ENCODE measurements at regions not wholly inside any gene's neighbourhood (a gene's known extent, or its start where the extent isn't known, plus 50 kb on each side); places are given as distances from the start of the nearest gene placed in this dataset.

GRCh38 chr9:107883496-107884124 is 394.0 kb upstream of the KLF4 start:
- DNase-seq = no peak

- no peak for DNase-seq
Measured at GRCh38 chr9:107881626-107882300, 392.2 kb upstream of the KLF4 start.

- DNase-seq = no peak
Measured at GRCh38 chr9:107878462-107878861, 388.9 kb upstream of the KLF4 start.

DNA sequence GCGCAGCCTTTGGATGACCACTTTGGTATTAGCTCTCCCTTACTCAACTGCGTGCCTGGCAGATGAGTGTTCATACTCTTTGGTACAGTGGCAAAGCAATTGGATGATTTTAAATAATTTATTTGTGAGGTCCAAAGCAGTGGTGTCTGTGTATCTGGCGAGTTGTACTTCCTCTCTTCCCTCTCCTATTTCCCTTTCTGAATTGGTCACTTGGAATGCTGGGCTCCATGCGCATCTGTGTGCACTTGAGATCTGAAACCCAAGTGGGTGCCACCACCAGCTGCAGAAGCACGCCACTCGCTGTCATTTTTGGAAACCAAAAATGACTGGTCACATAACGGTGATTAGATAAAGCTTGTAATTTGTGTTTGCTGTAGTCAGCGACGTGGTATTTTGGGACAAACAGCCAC is 386.0 kb upstream of the KLF4 start:
- DNase-seq = no peak

GRCh38 chr9:107874591-107875369 is 385.2 kb upstream of the KLF4 start:
- no peak for DNase-seq

DNA sequence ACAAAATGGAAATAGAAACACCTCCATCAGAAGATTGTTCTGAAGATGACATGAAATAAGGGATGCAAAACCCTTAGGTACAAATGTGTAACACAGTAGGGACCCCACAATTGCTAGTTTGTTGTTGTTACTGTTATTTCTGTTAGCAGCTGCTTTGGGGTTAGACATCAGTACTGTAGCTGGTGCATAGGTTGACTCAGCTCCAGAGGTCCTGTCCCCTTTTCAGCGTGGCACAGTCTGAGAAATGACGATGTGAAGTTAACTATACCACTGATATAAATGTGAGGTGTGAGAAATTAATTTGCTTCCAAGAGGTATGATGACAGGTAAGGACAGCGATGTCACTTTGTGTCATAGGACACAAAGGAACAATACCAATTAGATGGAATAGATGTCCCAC is 384.6 kb upstream of the KLF4 start:
- DNase-seq = no peak

DNA sequence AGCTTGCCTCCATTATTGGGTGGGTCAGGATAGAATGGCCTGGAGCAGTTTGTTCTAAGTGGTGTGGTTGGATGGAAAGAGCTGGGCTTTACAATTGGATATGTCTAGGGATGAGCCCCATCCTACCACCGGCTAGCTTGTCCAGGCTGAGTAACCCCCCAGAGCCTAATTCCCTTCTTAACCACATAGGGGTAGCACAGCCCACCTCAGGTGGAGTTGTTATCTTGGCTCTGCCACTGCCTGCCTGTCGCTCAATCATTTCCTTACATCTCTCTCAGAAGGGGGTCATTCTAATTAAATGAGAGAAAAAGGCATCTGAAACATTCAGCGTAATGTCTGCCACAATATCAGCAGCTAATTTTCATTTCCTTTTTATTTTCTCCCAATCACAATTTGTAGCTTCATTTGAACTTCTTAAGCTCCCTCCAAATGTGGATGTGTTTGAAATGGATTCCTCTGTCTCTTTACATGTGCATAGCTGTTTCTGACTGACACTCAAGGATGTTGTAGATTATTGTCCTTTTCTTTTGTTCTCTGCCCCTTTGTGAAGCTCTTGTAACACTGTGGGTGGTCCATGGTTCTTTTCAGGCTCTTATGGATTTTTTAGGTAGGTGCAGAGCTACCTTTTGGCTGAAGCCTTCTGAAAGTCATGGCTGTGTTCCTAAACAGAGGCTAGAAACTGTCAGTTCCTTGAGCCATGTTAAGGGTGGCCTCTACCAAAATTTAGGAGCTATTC is 383.1 kb upstream of the KLF4 start:
- no peak for DNase-seq

DNA sequence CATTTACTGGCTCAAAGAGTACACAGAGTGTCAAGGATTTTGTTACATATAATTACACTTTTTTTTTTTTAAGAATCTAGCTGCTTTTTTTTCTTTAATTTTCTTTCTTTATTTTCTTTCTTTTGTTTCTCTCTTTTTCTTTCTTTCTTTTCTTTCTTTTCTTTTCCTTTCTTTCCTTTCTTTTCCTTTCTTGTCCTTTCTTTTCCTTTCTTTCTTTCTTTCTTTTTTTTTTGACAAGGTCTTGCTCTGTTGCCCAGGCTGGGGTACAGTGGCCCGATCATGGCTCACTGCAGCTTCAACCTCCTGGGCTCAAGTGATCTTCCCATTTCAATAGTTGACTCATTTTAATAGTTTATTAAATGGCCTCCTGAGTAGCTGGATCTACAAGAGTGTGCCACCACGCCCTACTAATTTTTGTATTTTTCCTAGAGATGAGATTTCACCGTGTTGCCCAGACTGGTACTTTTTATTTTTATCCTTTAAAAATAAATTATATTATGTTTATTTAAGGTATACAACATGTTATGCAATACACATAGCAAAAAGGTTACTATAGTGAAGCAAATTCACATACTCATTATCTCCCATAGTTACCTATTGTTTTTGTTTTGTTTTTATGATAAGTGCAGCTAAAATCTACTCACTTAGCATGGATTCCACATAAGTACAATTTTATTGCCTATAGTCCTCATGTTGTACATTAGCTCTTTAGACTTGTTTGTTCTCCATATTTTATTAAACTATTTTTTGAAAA is 381.5 kb upstream of the KLF4 start:
- DNase-seq = no peak

DNA sequence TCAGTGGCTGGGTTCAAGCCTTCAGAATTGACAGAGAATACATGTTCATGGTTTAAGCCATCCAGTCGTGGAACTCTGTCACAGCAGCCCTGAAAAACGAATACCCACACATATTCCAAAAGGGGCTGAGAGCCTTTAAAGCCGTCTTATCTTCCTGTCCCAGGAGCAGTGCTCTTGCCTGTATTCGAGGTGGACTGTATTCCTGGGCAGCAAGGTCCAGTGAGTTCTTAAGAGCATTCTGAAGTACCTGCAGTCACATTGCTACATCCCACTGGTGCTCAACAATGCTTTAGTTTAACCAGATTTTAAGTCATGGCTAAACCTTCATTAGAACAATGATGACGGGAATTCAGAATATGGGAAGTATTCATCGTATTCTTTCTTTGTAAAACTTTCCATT is 380.7 kb upstream of the KLF4 start:
- no peak for DNase-seq

DNA sequence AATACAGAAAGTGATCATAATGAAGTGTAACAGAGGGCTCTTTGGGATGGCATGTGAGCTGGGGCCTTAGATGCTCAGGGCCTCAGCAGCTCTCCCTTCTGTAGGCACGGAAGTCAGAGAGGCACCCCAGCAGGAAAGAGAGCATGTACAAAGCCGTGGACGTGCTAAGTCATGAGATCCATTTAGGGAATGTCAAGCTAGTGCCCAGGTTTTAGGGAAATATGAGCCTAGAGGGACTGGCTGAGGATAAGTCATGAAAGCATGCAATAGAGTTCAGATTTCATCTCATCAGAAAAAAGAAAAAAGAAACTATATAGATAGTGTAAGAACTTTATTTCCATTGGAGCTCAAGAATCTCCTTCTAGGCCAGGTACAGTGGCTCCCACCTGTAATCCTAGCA is 379.5 kb upstream of the KLF4 start:
- no peak for DNase-seq

GRCh38 chr9:107868186-107868585 is 378.6 kb upstream of the KLF4 start:
- no peak for DNase-seq

- no peak for DNase-seq
Measured at GRCh38 chr9:107867738-107868137, 378.2 kb upstream of the KLF4 start.

DNA sequence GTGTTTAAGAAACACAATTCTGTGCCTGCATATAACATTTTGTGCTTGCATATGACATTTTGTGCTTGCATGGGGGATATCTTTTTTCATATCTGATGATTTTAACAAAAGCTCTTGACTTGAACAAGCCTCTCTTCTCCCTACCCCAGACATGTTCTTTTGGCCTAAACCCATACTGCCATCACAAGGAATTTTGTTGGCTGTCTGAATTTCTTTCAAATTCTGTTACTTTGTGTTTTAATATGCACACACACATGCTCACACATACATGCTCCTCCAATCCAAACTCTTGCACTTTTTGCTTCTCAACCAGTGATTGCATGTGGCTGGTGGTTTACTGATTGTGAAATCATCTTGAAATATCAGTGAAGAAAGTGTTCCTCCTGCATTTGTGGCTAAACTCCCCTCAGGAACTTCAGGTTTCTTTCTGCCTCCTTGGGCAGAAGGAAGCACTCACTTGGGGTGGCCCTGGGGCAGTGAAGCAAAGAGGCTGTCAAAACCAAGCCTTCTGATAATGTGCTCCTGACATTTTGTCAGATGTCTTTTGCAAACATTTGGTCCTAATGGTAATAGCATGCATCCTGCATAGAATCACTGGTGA is 377.2 kb upstream of the KLF4 start:
- DNase-seq = no peak

- DNase-seq = no peak
Measured at GRCh38 chr9:107863396-107863795, 373.8 kb upstream of the KLF4 start.

GRCh38 chr9:107862881-107863280 is 373.3 kb upstream of the KLF4 start:
- no peak for DNase-seq

DNA sequence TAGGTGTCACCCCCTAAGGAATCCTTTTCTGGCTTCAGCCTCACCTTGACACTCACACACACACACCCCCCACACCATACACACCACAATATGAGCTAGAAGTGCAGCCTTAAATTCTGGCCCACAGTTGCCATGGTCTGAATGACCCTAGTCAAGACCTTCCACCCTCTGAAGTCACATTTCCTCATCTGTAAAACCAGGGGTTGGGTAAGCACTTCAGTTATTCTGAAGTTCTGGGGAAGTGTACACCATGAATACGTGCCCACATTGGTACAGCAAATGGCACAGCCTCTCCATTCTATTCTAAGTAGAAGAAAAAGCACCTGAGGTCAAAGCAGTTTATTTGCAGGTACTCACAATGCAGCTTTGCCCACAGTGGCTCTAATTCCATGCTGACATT is 372.8 kb upstream of the KLF4 start:
- no peak for DNase-seq

DNA sequence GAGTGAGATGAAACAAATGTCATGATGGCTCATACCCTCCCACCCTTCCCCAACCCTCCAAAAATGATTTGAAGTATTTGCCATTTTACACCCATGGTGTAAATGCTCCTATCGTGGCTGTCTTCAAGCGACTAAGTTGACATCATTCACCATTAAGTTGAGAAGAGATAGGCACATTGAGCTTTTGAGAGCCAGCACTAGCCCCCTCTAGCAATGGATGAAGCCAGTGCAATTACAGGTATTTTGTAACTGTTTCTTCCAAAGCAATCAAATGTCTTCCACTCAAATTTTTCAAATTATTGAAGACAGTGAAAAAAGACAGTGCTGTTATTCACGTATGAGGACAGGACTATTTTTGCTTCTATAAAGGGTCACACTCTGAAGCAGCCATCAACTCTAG is 371.5 kb upstream of the KLF4 start:
- DNase-seq = no peak

GRCh38 chr9:107858260-107858659 is 368.7 kb upstream of the KLF4 start:
- DNase-seq = no peak

DNA sequence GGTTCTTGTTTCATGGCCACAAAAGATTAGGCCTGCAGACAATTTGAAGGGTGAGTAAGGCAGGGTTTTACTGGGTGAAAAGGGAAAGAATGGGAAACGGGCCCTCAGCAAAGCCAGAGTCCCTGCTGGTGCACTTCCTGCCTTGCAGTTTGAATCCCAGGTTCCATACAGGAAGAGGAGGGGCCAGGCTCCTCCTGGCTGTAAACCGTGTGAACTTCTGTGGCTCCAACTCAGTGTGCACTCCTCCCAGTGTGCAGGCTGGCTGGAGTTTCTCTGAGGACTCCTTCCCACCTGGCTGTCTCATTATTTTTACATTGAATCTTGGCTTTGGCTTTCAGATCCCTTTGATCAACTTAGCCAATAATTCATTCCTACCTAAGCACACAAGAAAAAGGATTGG is 367.1 kb upstream of the KLF4 start:
- no peak for DNase-seq

- DNase-seq = no peak
Measured at GRCh38 chr9:107855164-107855563, 365.6 kb upstream of the KLF4 start.

DNA sequence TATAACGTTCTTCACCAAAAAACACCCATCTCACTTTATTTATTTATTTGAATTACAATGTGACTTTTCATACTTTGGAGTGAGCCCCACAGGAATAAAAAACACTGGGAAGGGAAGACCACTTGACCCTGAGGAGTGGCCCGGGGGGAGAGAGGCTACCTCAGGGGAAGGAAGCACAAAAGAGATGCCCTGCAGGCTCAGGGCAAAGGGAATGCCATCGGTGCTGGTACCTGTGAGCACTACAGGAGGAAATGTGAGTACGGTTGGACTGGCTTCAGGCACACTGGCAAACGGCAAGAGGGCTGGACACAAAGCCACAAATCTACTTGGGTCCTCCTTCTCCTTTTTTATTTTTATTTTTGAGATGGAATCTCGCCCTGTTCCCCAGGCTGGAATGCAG is 363.9 kb upstream of the KLF4 start:
- no peak for DNase-seq

- DNase-seq = no peak
Measured at GRCh38 chr9:107852891-107853290, 363.3 kb upstream of the KLF4 start.

All from NCI-H2227 treated with DMSO at 0.1 percent for 48 hours (cell line).